ENCODE measurements at regions not wholly inside any gene's neighbourhood (a gene's known extent, or its start where the extent isn't known, plus 50 kb on each side); places are given as distances from the start of the nearest gene placed in this dataset.

DNA sequence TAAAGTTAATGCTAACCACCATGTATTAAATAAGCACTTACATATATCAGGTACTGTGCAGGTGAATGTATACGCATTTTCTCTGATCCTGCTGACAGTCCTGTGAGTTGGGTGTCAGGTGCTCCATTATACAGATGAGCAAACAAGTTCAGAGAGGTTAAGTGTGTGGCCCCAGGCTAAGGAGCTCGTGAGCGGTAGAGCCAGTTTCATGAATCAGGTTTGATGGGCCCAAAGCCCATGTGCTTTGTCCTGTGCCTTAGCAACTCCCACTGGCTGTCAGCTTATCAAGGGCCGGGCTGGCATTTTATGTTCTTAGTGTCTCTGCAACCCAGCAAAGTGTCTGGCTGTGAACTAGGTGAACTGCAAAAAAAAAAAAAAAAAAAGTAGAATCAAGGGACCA, 701.2 kb upstream of the TBX3 start (continued):
- TF ChIP-seq, protein P1, sequence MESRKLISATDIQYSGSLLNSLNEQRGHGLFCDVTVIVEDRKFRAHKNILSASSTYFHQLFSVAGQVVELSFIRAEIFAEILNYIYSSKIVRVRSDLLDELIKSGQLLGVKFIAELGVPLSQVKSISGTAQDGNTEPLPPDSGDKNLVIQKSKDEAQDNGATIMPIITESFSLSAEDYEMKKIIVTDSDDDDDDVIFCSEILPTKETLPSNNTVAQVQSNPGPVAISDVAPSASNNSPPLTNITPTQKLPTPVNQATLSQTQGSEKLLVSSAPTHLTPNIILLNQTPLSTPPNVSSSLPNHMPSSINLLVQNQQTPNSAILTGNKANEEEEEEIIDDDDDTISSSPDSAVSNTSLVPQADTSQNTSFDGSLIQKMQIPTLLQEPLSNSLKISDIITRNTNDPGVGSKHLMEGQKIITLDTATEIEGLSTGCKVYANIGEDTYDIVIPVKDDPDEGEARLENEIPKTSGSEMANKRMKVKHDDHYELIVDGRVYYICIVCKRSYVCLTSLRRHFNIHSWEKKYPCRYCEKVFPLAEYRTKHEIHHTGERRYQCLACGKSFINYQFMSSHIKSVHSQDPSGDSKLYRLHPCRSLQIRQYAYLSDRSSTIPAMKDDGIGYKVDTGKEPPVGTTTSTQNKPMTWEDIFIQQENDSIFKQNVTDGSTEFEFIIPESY (IDR thresholded peaks at IDR 0.05): no peak
- TF ChIP-seq TAF1 (conservative IDR thresholded peaks at IDR 0.05): no peak

DNA sequence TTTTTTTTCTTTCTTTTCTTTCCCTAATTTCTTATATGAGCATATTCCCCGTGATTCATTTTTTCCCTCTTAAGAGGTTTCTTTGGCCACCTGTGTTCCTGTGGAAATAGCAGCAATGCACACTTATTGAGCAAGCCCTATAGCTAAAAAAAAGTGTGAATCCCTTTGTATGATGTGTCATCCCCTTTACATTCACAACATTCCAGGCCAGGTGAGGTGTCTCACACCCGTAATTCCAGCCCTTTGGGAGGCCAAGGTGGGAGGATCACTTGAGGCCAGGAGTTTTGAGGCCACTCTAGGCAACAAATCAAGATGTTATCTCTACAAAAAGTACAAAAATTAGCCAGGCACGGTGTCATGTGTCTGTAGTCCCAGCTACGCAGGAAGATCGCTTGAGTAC, 700.4 kb upstream of the TBX3 start:
- Histone ChIP-seq H3K27me3 (ENCODE audit: control insufficient read depth in 4 of 4, insufficient read depth in 4 of 4, low read length in 3 of 4) (no peaks in the 10 kb centered on the region), H3K4me3 (ENCODE audit: low read depth in 1 of 3, low read length in 3 of 3) (no peak overlapping the region), H3K9ac (ENCODE audit: low read depth in 1 of 2, low read length in 2 of 2) (no peak overlapping the region), H3K4me1 (ENCODE audit: control insufficient read depth in 4 of 4, insufficient read depth in 4 of 4, low read length in 3 of 4) (peaks cover 0 to 13% (median under 1%) of the 10 kb centered on the region in 4 donors), H3K9me3 (ENCODE audit: control insufficient read depth in 4 of 4, low read length in 3 of 4) (no peaks in the 10 kb centered on the region), H3K27ac (ENCODE audit: low read depth in 1 of 2, low read length in 2 of 2) (no peak overlapping the region), H3K36me3 (ENCODE audit: control insufficient read depth in 4 of 4, insufficient read depth in 3 of 4, low read depth in 1 of 4, low read length in 3 of 4) (no peaks in the 10 kb centered on the region)
- no peak for DNase-seq (ENCODE audit: low spot score)
- WGBS: 95% methylated on average over 5 of the region's 5 CpGs
- no peak for TF ChIP-seq EGR1 (IDR thresholded peaks at IDR 0.05; ENCODE audit: low read depth in 2 of 2)
- TF ChIP-seq FOXA2 (IDR thresholded peaks at IDR 0.05): no peak

DNA sequence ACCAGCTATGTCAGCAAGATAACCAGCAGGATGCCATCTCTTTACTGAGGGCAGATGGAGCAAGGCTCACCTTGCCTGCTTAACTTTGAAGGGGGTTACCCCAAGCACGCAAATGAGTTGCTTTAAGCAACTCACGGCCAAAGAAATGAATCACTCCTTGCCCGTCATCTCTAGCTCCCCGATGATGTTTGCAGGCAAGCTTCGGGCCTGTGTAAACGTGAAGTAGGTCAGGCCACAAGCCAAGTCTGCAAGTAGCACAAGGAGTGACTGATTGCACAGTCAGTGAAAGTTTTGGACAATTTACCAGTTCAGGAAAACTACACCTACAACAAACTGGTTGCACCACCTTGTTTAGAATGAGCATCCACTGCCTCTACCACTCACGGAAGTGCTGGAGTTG, 699.7 kb upstream of the TBX3 start:
- H3K36me3 ChIP-seq (ENCODE audit: control insufficient read depth in 4 of 4, insufficient read depth in 3 of 4, low read depth in 1 of 4, low read length in 3 of 4): no peaks in the 10 kb centered on the region
- H3K9ac ChIP-seq (ENCODE audit: low read depth in 1 of 2, low read length in 2 of 2): no peak overlapping the region
- DNase-seq (ENCODE audit: low spot score): no peak
- 39% methylated on average over 7 of the region's 7 CpGs for WGBS
- no peaks in the 10 kb centered on the region for H3K9me3 ChIP-seq (ENCODE audit: control insufficient read depth in 4 of 4, low read length in 3 of 4)
- H3K4me1 ChIP-seq (ENCODE audit: control insufficient read depth in 4 of 4, insufficient read depth in 4 of 4, low read length in 3 of 4): peaks cover 0 to 13% (median under 1%) of the 10 kb centered on the region in 4 donors
- no peak overlapping the region for H3K27ac ChIP-seq (ENCODE audit: low read depth in 1 of 2, low read length in 2 of 2)
- H3K4me3 ChIP-seq (ENCODE audit: low read depth in 1 of 3, low read length in 3 of 3): no peak overlapping the region
- TF ChIP-seq, protein P1 (IDR thresholded peaks at IDR 0.05): no peak
- TF ChIP-seq HNF4A (conservative IDR thresholded peaks at IDR 0.05): peak in 1 of 2 donors; percentile 8
- no peaks in the 10 kb centered on the region for H3K27me3 ChIP-seq (ENCODE audit: control insufficient read depth in 4 of 4, insufficient read depth in 4 of 4, low read length in 3 of 4)

DNA sequence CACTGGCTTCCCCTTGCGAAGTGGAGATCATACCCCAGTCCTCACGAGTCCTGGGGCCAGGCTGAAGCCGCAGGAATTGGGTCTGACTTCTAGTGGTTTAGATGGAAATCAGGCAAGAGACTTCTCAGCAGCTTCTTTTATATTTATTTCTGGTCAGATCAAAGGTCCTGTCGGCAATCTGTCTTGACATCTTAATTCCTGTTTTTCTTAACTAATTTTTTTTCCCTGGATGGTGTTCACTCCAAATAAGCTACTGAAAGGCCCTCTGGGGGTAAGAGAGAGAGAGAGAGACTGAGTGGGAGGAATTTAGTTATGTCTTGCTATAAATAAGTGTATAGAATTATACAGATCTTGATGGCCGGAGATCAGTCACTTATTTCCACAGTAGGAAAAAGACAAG, 698.7 kb upstream of the TBX3 start:
- no peaks in the 10 kb centered on the region for H3K9me3 ChIP-seq (ENCODE audit: control insufficient read depth in 4 of 4, low read length in 3 of 4)
- H3K27me3 ChIP-seq (ENCODE audit: control insufficient read depth in 4 of 4, insufficient read depth in 4 of 4, low read length in 3 of 4): no peaks in the 10 kb centered on the region
- no peaks in the 10 kb centered on the region for H3K36me3 ChIP-seq (ENCODE audit: control insufficient read depth in 4 of 4, insufficient read depth in 3 of 4, low read depth in 1 of 4, low read length in 3 of 4)
- DNase-seq (ENCODE audit: low spot score): no peak
- peaks cover 0 to 10% (median under 1%) of the 10 kb centered on the region in 4 donors for H3K4me1 ChIP-seq (ENCODE audit: control insufficient read depth in 4 of 4, insufficient read depth in 4 of 4, low read length in 3 of 4)
- no peak overlapping the region for H3K27ac ChIP-seq (ENCODE audit: low read depth in 1 of 2, low read length in 2 of 2)
- 90% methylated on average over 5 of the region's 5 CpGs for WGBS
- no peak overlapping the region for H3K9ac ChIP-seq (ENCODE audit: low read depth in 1 of 2, low read length in 2 of 2)
- no peak overlapping the region for H3K4me3 ChIP-seq (ENCODE audit: low read depth in 1 of 3, low read length in 3 of 3)
- TF ChIP-seq HNF4G (IDR thresholded peaks at IDR 0.05) (no peak), FOXA1 (IDR thresholded peaks at IDR 0.05) (no peak), TAF1 (conservative IDR thresholded peaks at IDR 0.05) (no peak), RXRA (IDR thresholded peaks at IDR 0.05) (no peak), FOXA2 (IDR thresholded peaks at IDR 0.05) (no peak), RAD21 (IDR thresholded peaks at IDR 0.05) (no peak), YY1 (IDR thresholded peaks at IDR 0.05) (no peak), GABPA (IDR thresholded peaks at IDR 0.05 in 1 of 2, conservative IDR thresholded peaks at IDR 0.05 in 1 of 2) (no peak), NR2F2 (IDR thresholded peaks at IDR 0.05) (no peak), EGR1 (IDR thresholded peaks at IDR 0.05; ENCODE audit: low read depth in 2 of 2) (no peak), SP1 (IDR thresholded peaks at IDR 0.05) (no peak), JUND (IDR thresholded peaks at IDR 0.05) (no peak)
- TF ChIP-seq, protein P2, sequence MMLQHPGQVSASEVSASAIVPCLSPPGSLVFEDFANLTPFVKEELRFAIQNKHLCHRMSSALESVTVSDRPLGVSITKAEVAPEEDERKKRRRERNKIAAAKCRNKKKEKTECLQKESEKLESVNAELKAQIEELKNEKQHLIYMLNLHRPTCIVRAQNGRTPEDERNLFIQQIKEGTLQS (IDR thresholded peaks at IDR 0.05): no peak
- TF ChIP-seq, protein P3, sequence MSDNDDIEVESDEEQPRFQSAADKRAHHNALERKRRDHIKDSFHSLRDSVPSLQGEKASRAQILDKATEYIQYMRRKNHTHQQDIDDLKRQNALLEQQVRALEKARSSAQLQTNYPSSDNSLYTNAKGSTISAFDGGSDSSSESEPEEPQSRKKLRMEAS (IDR thresholded peaks at IDR 0.05): no peak
- TF ChIP-seq, protein P4, sequence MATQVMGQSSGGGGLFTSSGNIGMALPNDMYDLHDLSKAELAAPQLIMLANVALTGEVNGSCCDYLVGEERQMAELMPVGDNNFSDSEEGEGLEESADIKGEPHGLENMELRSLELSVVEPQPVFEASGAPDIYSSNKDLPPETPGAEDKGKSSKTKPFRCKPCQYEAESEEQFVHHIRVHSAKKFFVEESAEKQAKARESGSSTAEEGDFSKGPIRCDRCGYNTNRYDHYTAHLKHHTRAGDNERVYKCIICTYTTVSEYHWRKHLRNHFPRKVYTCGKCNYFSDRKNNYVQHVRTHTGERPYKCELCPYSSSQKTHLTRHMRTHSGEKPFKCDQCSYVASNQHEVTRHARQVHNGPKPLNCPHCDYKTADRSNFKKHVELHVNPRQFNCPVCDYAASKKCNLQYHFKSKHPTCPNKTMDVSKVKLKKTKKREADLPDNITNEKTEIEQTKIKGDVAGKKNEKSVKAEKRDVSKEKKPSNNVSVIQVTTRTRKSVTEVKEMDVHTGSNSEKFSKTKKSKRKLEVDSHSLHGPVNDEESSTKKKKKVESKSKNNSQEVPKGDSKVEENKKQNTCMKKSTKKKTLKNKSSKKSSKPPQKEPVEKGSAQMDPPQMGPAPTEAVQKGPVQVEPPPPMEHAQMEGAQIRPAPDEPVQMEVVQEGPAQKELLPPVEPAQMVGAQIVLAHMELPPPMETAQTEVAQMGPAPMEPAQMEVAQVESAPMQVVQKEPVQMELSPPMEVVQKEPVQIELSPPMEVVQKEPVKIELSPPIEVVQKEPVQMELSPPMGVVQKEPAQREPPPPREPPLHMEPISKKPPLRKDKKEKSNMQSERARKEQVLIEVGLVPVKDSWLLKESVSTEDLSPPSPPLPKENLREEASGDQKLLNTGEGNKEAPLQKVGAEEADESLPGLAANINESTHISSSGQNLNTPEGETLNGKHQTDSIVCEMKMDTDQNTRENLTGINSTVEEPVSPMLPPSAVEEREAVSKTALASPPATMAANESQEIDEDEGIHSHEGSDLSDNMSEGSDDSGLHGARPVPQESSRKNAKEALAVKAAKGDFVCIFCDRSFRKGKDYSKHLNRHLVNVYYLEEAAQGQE (IDR thresholded peaks at IDR 0.05): no peak
- TF ChIP-seq, protein P5, sequence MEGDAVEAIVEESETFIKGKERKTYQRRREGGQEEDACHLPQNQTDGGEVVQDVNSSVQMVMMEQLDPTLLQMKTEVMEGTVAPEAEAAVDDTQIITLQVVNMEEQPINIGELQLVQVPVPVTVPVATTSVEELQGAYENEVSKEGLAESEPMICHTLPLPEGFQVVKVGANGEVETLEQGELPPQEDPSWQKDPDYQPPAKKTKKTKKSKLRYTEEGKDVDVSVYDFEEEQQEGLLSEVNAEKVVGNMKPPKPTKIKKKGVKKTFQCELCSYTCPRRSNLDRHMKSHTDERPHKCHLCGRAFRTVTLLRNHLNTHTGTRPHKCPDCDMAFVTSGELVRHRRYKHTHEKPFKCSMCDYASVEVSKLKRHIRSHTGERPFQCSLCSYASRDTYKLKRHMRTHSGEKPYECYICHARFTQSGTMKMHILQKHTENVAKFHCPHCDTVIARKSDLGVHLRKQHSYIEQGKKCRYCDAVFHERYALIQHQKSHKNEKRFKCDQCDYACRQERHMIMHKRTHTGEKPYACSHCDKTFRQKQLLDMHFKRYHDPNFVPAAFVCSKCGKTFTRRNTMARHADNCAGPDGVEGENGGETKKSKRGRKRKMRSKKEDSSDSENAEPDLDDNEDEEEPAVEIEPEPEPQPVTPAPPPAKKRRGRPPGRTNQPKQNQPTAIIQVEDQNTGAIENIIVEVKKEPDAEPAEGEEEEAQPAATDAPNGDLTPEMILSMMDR (IDR thresholded peaks at IDR 0.05; ENCODE audit: low read depth, low read length, missing input control): no peak

All from liver (tissue), 8 donors.